GM10266 (cell line): ENCODE measurements at regions not wholly inside any gene's neighbourhood (a gene's known extent, or its start where the extent isn't known, plus 50 kb on each side); places are given as distances from the start of the nearest gene placed in this dataset.

ENCODE experiments used
- DNase-seq: peaks from one replicate; pipeline ENCODE4 v3.0.0; 2012; ENCODE audit errors: extremely low spot score
- CTCF ChIP-seq: IDR thresholded peaks from 2 replicates; pipeline ENCODE4 v1.5.1; 2012; ENCODE audit warnings: mild to moderate bottlenecking, low read depth; ENCODE audit not compliant: control insufficient read depth, insufficient read depth; ENCODE audit errors: missing control alignments

- no peak for DNase-seq
- no peak for TF ChIP-seq CTCF
Observed at GRCh38 chr5:36371366-36371765, 69.7 kb upstream of the RANBP3L start.

DNA sequence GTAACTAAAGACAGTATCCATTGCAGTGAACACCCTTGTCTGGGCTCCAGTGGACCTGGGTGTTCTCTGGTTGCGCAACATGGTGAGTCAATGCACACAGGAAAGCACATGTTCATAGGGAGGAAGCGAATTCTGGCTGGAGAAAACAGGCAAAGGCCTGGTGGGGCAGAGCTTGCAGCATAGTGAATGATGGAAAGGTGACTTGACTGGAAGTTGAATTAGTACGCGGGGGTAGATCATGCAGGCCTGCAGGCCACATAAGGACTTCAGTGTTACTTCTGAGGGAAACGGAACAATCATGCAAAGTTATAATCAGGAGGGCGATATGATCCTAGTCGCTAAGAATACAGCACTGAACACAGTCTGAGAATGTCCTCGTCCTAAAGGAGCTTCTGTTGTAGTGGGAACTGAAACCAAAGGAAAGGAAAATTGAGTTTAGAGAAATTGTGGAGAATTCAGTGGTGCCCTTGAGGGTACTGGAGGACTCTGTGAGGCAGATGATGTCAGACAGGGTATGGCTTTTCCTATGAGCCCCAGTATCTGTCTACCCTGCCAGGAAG lies 71.9 kb upstream of the RANBP3L start:
- no peak for DNase-seq
- TF ChIP-seq CTCF = no peak

DNA sequence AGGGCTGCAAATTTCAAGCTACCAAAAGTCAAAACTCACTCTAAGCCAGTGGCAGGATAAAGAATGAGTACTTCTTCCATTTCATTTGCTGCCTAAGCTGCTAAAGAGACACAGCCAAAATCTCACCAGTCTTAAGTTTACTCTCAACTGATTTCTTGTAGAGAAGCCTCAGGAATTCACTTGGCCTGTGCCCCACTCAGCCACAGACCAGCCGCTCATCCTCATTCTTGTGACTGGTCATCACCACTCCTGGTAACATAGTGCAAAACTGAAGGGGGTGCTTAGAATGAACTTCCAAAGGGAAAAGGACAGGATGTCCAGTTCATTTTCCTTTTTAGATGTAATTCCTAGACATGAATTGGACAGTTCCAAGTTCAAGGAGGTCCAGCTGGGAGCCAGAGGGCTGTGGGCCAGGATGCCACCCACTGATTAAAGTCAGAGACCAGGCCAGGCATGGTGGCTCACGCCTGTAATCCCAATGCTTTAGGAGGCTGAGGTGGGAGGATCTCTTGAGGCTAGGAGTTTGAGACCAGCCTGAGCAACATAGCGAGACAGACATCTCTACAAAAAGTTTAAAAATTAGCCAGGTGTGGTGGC lies 72.7 kb upstream of the RANBP3L start:
- no peak for DNase-seq
- no peak for TF ChIP-seq CTCF

GRCh38 chr5:36377192-36377591 lies 75.5 kb upstream of the RANBP3L start:
- DNase-seq = no peak
- no peak for TF ChIP-seq CTCF

DNA sequence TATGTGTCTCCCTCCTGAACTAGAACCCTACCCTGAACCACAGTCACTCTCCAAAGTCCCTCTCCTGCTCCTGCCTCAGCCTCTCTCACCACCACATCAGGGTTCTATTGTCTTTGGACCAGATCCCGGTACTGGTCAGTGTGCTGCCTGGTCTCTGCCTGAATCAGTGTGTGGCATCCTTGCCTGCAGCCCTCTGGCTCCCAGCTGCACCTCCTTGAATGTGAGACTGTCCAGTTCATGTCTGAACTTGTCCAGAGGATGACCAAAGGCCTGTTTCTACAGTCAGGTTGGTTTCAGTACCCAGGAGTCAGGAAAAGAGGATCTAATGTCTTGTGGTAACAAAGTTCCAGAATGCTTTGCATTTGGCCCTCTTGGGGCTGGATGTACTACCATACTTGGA lies 76.8 kb upstream of the RANBP3L start:
- DNase-seq = no peak
- TF ChIP-seq CTCF = no peak

DNA sequence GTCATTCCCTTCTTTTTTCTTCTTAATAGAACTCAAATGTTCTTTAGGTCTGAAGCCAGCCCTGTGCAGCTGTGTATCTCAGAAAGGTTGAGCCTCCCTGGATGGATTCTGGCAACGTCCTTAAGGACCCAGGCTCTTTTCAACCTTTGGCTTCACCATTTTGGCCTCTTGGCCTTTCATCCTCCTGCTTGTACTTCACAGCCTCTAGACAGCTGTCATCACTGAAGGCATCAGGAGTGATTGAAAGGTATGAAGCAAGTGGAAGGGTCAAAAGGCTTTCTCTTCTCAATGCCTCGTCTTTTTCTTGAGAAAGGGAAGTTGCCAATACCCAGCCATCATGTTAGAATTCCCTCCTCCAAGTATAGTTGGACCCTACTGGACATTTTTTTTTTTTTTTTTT lies 81.2 kb upstream of the RANBP3L start:
- no peak for DNase-seq
- no peak for TF ChIP-seq CTCF

DNA sequence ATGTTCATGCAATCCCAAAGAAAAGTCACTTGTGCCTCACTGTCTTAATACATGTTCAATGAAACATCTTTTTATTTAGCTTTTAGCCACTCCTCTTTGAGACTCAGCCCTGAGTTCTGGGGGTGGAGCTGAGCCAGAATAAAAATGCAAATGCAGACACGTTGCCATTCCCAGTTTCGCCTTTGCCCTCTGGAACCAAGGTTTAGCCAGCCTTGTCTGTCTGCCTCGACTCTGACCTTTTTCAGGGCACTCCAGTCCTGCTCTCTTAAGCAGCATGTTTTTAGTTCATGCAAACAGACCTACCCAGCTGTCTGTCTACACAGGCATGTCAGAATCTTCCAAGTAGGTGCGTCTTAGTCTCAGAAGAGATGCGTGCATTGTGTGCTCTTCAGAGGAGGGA lies 82.2 kb upstream of the RANBP3L start:
- no peak for TF ChIP-seq CTCF
- DNase-seq = no peak
